Kasumi-1 (cell line): ENCODE measurements at regions not wholly inside any gene's neighbourhood (a gene's known extent, or its start where the extent isn't known, plus 50 kb on each side); places are given as distances from the start of the nearest gene placed in this dataset.
A peak's percentile ranks its signal among the peaks of the same experiment; 100 is the strongest.
"Not testable (repeated sequence)": the region's sequence is repeated elsewhere in the genome, so short reads cannot be mapped to it uniquely, and the experiment has no call there.

ENCODE experiments used
- DNase-seq, 2 experiments: peaks; one replicate each; lab custom pipeline; 2025; lab: John Stamatoyannopoulos, UW

DNA sequence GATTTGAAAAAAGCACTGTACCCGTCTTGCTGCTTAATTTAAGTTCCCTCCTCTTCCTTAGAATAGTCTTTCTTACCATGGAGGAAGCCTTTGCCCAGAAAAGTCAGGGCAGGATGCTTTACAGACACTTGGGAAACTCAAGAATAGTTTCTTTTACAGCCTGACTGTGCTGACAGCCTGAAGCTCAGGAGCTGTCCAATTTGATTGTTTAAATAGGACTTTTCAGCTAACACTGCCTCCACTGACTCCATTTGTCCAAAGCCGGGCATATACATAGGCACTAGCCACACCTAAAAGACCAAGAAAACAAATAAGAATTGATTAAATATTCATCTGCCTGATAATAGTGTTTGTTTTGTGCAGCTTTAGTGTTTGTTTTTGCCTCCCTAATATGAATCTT, 110.9 kb upstream of the L3MBTL4 start:
- DNase-seq = no peak

DNA sequence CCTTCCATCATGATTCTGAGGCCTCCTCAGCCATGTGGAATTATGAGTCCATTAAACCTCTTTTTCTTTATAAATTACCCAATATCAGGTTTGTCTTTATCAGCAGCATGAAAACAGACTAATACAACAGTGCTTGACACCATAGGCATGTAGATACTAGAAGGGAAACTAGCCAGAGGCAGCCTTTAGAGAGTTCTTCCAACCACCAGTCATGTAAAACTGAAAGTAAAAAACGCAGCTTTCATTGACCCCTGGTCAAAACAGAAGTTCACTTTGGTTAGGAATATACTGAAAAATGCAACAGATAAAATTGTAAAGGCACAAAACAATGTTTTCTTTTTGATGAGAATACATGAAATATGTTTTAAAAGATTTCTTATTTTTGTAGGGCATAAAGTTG, 122.8 kb upstream of the L3MBTL4 start:
- no peak for DNase-seq

DNA sequence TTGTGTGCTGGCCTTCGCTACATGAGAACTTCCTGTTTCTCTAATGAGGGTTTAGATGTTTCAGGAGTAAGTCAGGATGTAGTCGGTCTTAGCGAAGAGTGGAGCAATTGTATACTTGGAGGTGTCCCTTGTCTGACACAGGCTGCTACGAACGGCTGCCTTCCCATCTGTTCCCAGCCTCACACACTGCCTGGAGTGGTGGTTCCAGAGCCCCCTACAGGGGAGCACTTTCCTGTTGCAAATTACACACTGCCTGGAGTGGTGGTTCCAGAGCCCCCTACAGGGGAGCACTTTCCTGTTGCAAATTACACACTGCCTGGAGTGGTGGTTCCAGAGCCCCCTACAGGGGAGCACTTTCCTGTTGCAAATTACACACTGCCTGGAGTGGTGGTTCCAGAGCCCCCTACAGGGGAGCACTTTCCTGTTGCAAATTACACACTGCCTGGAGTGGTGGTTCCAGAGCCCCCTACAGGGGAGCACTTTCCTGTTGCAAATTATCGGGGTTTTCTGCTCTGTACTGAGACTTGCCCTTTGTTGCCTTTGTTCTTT, 126.5 kb upstream of the L3MBTL4 start:
- DNase-seq = not testable (repeated sequence)

DNA sequence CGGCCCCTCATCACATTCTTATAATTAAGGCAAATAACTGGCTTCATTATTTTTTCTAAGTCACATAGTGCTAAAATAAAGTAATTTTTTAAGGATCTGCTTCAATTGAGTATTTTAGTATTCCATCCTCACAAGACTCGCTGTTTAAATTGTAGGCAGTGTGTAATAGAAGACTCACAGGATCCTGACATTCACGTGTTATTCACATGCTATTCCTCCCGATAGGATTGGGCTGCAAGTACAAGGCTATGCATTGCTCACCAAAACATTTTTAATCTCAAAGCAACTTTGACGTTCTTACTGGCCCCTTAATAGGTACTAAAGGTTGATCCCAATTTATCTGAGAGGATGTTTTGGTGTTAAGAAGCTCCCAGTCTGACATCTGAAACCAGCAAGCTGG, 127.6 kb upstream of the L3MBTL4 start:
- DNase-seq = no peak

DNA sequence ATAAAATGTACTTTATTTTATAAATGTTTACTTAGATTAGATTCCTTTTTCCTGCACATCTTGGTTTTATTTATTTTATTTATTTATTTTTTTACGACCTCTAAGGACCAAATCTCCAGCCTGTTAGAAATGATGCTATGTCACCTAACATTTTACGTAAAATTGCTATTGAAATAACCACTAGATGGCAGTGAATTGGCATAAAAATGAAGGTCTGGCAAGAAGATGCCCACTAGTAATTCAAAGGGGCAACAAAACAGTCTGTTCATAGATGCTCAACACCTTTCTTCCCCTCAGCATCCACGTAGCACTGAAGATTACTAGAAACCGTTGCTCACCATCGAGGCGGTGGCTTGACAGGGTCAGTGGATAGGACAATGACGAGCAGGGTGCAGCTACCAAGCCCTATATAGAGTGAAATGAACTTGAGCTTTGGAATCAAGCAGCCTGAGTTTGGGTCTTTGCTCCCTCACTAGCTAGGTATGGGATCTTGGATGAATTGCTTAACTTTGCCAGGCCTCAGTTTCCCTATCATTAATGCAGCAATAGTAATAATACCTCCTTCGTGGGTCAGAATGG, 128.7 kb upstream of the L3MBTL4 start:
- DNase-seq = peak; percentile 23 to 54

DNA sequence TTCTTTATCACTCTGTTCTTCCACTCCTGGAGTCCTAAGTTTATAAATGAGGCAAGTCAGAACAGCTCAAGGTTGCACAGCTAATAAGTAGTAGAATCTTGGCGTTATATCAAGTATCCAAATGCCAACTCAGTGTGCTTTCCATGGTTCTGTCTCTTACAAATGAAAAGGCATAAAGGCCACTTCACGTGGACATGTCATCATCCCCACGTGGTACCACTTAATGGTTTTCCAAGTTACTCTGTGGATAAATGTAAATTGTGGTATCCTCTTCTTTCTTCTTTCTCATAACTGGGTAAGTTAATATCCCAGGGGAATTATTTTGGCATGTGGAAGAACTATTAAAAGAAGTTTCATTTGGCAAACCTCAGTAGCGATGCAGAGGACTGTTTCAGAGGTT, 131.5 kb upstream of the L3MBTL4 start:
- no peak for DNase-seq

- no peak for DNase-seq
Observed at GRCh38 chr18:6547476-6547875, 132.8 kb upstream of the L3MBTL4 start.

GRCh38 chr18:6553234-6553900, 138.7 kb upstream of the L3MBTL4 start:
- no peak for DNase-seq

- no peak for DNase-seq
Observed at GRCh38 chr18:6557057-6557769, 142.5 kb upstream of the L3MBTL4 start.

DNA sequence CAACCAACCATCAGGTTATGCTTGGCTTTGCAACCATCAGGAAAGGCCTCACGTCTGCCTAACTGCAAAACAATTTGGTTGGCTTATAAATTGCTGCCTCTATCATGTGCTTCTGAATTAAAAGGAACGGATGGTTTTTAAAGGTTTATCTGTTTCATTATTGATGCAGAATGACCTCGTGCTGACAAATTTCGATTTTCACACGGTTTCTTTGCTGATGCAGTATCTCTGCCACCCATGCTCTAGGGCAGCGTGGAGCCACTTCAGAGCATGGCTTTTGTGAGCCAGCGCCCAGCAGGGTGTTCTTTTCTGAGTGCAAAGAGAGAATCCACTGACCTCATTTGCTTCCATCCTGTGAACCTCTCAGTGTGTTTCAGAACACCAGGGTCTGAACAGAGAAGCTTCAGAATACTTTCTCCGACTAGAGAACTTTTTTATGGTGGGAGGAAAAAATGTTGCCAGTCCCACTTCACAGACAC, 143.1 kb upstream of the L3MBTL4 start:
- DNase-seq = no peak

- no peak for DNase-seq
Observed at GRCh38 chr18:6558446-6559156, 143.9 kb upstream of the L3MBTL4 start.

GRCh38 chr18:6559296-6559695, 144.6 kb upstream of the L3MBTL4 start:
- DNase-seq = no peak

GRCh38 chr18:6561016-6561415, 146.3 kb upstream of the L3MBTL4 start:
- no peak for DNase-seq

DNA sequence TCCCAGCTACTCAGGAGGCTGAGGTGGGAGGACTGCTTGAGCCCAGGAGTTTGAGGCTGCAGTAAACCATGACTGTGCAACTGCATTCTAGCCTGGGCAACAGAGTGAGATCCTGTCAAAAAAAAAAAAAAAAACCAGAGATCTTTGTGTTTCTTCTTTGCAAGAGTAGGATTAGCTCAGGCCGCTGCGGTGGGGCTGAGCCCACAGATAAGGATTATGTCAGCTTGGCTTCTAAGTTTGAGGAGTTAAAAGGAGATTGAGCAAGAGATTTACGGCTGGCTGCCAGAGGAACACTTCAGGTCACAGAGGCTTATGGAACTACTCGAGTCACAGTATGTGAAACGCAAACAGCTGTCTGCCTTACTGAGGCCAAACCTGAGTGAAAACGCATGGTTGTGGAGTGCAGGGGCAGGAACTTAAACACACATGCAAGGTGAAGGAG, 146.7 kb upstream of the L3MBTL4 start:
- no peak for DNase-seq

DNA sequence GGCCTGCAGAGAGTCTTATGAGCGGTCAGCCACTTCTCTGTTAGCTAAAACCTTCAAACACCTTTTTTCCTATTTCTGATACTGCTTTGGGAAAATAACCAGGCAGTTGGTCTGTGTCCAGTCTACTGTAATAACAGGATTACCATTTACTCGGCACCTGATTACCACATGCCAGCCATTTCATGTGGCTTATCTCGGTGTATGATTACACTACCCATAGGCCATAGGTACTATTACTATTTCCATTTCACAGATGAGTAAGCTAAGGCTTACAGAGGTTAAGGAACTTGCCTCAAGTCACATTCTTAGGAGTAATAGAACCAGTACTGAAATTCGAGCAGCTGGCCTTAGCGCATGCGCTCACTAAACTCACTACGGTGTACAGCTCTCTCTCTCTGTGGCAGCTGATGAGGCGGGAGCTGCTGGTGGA, 147.2 kb upstream of the L3MBTL4 start:
- no peak for DNase-seq

- DNase-seq = no peak
Observed at GRCh38 chr18:6563896-6564295, 149.2 kb upstream of the L3MBTL4 start.

GRCh38 chr18:6564950-6565814, 150.5 kb upstream of the L3MBTL4 start:
- no peak for DNase-seq

DNA sequence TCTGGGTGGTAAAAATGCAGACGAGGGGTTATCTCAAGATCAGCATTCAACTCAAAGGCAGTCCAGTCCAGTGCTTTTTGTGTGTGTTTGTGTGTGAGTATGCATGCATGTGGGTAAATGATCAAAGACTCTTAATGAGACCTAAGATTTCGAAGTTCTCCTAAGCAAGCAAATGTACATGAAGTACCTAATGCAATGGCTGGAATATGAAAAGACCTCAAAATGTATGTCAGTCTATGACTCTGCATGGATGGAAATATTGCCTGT, 151.0 kb upstream of the L3MBTL4 start:
- DNase-seq = no peak

GRCh38 chr18:6566338-6566911, 151.7 kb upstream of the L3MBTL4 start:
- DNase-seq = no peak

DNA sequence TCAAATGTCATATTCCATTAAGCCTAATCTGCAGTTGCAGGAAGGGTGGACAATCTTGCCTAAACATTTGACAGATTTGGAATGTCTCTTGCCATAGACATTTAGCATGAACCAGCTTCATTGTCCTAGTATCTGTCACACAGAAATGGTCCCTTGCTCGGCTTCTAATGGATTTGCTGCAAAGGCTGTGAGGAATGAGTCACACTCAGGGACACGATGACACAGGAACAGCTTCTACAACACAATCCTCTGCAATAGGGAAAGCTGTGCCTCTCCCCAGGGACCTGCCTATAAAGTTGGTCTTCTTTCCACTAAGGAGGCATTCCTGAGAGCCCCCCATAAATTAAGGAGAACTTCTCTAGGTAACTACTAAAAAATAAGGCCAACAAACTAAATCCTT, 155.1 kb upstream of the L3MBTL4 start:
- DNase-seq = no peak

DNA sequence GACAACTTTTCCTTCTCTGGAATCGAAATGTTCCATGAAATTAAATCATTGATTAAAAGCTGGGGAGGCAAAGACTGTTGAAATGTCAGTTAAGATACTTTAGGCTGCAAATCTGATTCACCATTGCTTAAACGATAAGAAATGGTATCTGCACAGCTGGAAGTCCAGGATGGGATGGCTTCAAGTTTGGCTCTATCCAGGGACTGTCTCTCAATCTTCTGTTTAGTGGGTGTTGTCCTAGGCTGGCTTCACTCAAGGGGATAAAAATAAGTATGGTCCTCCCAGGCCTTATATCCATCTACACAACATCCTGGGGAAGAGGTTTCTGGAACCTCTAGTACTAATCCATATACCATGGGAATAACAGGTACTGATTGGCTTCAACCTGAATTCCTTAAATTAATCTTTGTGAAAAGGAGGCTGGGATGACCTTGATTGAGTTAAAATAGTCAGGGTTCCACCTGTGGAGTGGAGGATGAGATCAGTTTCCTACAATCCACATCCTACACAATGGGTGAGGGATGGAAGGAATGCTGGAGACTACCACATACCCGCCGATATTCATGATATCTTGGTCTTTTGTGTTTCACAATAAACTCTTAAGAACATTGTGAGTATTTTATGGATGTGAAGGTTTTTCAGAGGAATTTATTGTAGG, 156.0 kb upstream of the L3MBTL4 start:
- no peak for DNase-seq
